CD4-positive, alpha-beta T cell treated with Interleukin-10 for 1 hour (primary cell): ENCODE measurements at regions not wholly inside any gene's neighbourhood (a gene's known extent, or its start where the extent isn't known, plus 50 kb on each side); places are given as distances from the start of the nearest gene placed in this dataset.

Experiments
- DNase-seq: peaks from one replicate; pipeline ENCODE4 v3.0.0-alpha.2; 2020

GRCh38 chr19:31502536-31503170 is 153.4 kb upstream of the TSHZ3 start:
- DNase-seq, result no peak

DNA sequence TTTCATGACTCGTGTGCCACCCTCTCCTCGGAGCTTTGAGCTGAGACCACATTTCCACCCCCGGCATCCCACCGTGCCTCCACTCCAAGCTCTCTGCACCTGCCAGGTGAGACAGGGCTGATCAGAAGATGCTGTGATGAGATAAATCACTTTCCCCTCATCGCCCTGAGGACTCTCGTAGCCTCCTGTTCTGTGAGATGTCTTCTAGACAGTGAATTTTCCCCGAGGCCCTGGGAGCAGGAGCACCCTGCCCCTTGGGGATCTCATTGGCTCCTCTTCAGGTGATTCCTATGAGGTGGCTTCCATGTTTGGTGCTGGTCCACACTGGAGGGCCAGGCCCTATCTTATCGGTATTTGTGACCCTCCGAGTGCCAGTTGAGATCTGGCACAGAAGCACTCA is 154.0 kb upstream of the TSHZ3 start:
- no peak for DNase-seq

DNA sequence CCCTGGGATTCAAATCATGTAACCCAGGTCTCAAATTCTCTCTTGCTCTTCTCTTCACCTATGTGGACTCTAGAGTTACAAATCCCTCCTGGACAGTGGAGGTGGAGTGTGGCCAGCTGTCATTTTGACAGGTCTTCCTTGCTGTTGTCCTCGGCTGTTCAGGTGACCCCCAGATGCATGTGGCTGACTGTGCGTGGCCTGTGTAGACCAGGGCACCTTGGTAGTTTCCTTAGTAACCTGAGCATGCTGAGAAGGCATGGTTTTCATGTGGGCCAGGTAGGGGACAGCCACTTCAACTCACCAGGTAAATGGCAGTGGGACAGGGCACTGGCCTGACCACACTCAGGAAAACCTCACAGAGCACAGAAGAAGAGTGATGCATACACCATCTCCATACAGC is 155.0 kb upstream of the TSHZ3 start:
- DNase-seq, result no peak

- no peak for DNase-seq
Measured at GRCh38 chr19:31505596-31505910, 156.3 kb upstream of the TSHZ3 start.

- no peak for DNase-seq
Measured at GRCh38 chr19:31506102-31506501, 156.9 kb upstream of the TSHZ3 start.

DNA sequence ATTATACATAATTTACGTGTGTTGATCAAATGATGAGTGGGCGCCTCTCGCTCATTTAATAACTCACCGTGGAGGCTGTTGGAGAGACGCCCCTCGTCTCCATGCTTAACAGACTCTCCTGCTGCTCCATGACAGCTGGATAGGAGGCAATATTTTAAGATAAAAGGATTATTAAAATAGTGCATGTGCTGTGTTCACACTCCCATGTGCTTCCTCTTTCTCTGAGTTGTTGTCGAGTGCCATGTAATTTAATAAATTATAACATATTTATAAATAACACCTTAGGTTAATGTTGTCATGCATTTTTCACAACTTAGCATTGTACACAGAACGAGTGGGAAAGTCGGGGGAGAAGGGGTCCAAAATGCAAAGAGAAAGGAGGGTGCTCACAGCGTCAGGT is 161.4 kb upstream of the TSHZ3 start:
- DNase-seq, result no peak

DNA sequence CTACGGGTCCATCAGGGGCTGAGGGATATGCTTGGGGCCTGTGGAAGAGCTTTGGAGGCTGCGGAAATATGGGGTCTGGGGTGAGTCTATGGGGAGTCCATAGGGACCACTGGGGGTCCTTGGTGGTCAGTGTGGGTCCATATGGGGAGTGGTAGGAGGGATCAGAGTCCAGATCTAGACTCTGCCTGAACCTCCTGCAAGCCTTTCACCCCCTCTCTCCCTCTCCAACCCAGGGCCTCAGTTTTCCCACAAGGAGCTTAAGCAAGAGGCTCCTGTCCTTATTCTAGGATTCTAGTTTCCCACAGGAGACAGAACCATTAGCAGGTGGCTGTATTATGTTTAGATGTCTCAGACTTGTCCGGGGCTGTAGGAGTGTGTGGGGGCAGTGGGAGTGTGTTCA is 161.9 kb upstream of the TSHZ3 start:
- no peak for DNase-seq

- no peak for DNase-seq
Measured at GRCh38 chr19:31511696-31512095, 162.5 kb upstream of the TSHZ3 start.

GRCh38 chr19:31512181-31512970 is 163.1 kb upstream of the TSHZ3 start:
- no peak for DNase-seq

- no peak for DNase-seq
Measured at GRCh38 chr19:31513841-31514240, 164.6 kb upstream of the TSHZ3 start.

DNA sequence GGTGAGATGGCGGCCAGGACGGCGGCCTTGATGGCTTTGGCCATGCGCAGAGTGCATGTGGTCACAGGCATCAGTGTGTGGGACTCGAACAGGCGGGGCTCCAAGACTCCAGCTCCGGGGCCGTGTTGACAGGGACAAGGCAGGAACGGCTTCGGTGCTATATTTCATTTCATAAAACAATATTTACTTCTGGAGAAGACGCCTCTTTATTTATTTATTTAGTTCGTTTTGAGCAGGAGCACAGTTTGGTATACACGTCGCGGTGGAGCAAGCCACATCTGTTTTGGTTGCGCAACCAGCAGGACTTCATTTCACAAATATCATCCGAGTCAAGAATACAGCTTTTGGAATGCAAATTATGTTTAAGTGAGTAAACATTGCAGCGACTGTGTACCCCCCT is 166.7 kb upstream of the TSHZ3 start:
- DNase-seq, result no peak

DNA sequence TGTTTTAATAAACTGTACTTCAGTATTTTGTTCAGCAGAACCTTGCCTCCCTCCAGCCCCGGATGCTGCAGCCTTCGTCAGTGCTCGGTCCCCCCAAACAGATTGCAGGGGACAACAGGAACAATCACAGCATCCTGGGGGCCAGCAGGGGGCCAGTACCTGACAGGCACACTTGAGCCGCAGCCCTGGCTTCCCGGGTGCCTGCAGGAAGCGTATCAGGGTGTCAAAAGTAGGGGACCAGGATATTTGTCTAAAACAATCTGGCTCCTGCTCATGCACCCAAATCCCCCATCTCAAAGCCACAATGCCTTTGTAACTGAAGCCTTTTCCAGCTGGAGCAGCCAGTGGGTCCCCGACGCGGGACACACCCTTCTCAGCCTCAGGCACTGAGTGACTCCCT is 167.5 kb upstream of the TSHZ3 start:
- DNase-seq, result no peak

DNA sequence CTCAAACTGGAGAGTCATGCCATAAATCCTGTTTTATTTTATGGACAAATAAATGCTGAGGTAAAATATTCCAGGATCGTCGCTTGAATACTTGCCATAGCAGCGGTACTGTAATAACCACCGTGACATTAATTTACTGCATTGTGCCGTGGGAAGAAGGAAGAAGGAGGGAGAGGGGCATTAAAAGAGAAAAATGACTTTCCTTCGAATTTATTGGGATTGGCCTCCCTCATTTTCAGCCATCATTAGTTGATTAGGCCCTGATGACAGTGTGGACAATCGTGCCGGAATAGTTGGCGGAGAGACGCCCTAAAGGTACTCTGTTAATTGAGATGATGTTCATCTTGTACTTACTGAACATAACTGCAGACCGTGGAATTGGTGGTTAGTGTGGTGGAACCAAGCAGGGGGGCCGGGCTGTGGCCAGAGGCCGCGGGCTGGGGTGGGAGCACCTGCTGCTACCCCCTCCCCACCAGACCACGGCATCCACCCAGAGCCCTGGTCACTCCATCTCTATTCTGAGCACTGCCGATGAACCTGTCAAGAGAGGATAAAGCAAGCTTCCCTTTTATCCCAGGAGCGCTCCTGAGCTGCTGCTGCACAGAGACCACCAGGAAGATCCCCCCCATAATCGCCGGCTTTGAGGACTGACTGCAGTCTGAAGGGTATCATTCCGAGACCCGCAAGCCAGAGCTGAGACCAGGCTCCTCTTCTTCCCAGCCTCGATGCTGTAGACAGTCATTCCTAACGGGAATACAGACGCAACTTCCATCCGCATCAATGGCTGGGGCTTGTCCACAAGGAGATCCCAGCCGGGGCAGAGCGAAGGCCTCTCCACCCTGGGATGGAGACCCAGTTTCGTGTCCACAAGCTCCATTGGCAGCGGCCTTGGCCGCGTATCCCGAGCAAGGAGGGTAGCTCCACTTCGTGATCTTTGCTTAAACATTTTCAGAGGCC is 168.3 kb upstream of the TSHZ3 start:
- DNase-seq, result no peak

GRCh38 chr19:31518216-31519020 is 169.2 kb upstream of the TSHZ3 start:
- no peak for DNase-seq

DNA sequence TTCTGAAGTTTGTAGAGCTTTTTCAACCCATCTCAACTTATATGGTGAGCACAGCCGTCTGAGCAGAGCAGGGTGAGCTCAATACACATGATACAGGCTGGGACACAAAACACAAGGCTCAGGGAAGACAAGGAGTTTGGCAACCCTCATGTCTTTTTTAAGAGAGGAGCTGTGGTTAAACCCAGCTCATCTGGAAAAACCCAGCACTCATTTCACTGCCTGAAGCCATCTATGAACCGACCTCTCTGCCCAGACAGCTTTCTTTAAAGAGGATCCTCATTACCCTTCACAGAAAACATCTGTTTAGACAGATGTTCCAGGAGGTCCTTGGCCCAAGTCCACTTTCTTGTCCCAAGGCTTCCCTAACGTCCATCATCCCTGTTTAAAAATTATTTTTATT is 170.0 kb upstream of the TSHZ3 start:
- DNase-seq, result no peak

DNA sequence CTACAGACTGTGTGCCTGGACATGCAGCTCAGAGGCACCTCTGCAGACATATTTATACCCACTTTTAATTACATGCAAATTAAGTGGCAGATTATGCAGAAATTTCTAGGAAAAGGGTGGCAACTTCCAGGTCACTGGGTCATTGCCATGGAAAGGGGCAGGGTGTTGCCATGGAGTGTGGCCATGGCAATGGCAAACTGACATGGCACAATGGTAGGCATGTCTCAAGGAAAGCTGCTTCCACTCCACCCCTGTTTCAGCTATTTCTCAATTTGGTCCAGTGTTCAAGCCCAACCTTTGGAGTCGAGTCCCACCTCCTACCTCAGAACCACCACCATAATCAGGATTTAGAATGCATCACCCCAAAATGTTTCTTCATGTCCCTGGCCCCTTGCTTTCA is 170.7 kb upstream of the TSHZ3 start:
- no peak for DNase-seq

DNA sequence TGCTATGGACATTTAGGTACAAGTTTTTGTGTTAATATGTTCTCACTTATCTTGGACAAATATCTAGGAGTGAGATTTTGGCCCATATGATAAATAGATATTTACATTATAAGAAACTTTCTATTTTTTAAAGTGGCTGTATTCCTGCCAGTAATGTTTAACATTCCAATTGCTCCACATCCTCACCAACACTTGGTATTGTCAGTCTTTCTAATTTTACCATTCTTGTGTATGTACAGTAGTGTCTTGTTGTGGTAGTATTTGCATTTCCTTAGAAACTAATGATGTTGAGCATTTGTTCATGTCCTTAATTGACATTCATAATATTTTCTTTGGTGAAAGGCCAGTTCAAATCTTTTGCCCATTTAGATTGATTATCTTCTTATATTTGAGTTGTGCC is 171.4 kb upstream of the TSHZ3 start:
- no peak for DNase-seq

GRCh38 chr19:31525610-31526147 is 176.4 kb upstream of the TSHZ3 start:
- DNase-seq, result no peak

DNA sequence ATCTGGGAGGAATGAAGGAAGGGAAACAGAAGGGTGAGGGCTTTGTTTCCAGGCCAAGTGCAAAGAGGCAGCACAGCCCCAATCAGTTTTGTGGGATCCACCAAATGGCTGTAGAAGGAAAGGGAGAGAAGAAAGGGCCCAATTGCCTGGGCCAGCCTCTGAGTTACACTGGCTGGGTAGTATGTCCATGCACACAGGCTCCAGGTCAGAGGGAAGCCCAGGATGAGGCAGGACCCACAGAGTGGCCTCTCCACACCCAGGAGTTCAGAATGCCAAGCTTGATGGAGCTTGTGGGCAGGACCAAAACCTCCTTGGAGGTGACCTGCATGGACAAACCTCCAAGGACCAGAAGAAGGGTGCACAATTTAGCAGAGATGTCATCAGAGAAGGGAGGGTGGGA is 178.2 kb upstream of the TSHZ3 start:
- no peak for DNase-seq

DNA sequence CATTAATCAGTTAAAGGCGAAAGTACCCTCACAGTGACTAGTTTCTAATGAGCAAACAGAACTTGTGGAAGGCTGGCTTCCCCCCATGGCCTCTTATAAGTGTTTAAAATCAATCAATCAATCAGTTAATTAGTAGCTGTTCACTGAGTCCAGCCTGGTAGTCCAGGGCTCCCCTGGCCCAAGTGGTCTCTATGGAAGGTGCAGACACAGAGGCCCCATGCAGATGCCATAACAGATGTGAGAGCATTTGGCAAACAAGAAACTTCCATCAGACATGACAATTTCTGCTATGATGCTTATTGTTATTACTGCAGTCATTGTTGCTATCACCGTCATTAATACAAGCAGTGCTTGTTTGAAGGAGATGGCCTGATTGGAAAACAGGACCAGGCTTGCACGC is 179.0 kb upstream of the TSHZ3 start:
- DNase-seq, result no peak

GRCh38 chr19:31529121-31529520 is 179.9 kb upstream of the TSHZ3 start:
- no peak for DNase-seq

DNA sequence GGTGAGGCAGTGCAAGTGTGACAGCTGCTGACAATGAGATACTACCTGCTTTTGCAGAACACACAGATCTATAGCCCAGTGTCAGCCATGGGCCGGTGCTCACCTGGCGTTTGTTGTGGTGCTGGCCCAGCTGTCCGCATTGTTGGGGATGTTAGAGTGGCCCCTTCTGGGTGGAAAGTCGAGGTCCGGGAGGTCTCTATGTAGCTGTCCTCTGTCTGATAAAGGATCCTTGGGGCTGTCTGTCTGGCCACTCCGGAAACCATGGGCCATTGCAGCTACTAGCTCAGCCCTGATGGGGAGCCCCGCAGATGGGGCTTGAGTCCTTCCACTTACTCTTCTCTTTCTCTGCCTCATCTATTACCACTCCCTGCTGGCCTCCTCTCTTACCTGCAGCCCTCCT is 181.5 kb upstream of the TSHZ3 start:
- DNase-seq, result no peak

DNA sequence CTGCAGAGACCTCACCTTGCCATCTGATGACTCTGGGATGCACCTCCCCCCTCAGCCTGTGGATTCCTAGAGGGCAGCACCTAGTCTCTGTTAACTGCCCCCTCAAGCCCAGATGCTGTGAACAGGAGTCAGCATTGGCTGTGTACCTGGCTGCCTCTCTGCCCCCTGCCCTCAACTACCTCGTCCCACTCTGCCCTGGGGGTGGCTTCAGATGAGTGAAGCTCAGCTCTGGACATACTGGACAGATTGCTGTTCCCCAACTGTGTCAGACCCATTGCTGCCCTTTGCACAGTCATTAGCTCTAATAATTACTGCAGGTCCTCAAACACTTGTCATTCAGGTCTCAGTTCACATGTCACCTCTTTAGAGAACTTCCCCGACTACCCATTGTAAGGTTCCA is 182.1 kb upstream of the TSHZ3 start:
- DNase-seq, result no peak
